Dendritic cell treated with granulocyte-macrophage colony-stimulating factor and Interleukin-4, amounts not matched to agents 40 ng/mL and 50 ng/mL, for 4 days (primary cell): ENCODE measurements at regions not wholly inside any gene's neighbourhood (a gene's known extent, or its start where the extent isn't known, plus 50 kb on each side); places are given as distances from the start of the nearest gene placed in this dataset.

ENCODE experiments used
- H3K27ac Mint-ChIP-seq: one replicate; pipeline ENCODE4 v1.8.0; 2022; ENCODE audit warnings: mild to moderate bottlenecking, mixed read lengths
- H3K27me3 Mint-ChIP-seq: one replicate; pipeline ENCODE4 v1.8.0; 2022; ENCODE audit warnings: mild to moderate bottlenecking, mixed read lengths
- H3K36me3 Mint-ChIP-seq: one replicate; pipeline ENCODE4 v1.8.0; 2022; ENCODE audit warnings: low read depth, mixed read lengths
- H3K4me1 Mint-ChIP-seq: one replicate; pipeline ENCODE4 v1.8.0; 2022; ENCODE audit warnings: low read depth, mixed read lengths
- H3K4me3 Mint-ChIP-seq: one replicate; pipeline ENCODE4 v1.8.0; 2022; ENCODE audit warnings: mild to moderate bottlenecking, moderate library complexity, mixed read lengths
- H3K9me3 Mint-ChIP-seq: one replicate; pipeline ENCODE4 v1.8.0; 2022; ENCODE audit warnings: mixed read lengths
- intact Hi-C: fragments of 100-400 bp; cut with micrococcal nuclease; formaldehyde crosslinking; loops from one replicate; pipeline ENCODE4 v1.15.0; 2022

GRCh38 chr12:22740656-22741355 is 115.8 kb downstream of the ETNK1 start:
- no peaks in the 10 kb centered on the region for H3K36me3 Mint-ChIP-seq
- H3K27me3 Mint-ChIP-seq, result no peaks in the 10 kb centered on the region
- H3K4me3 Mint-ChIP-seq, result no peak overlapping the region

GRCh38 chr12:22743700-22744099 is 118.7 kb downstream of the ETNK1 start:
- Mint-ChIP-seq H3K27me3 (no peaks in the 10 kb centered on the region), H3K36me3 (no peaks in the 10 kb centered on the region), H3K4me1 (no peaks in the 10 kb centered on the region), H3K27ac (no peak overlapping the region), H3K4me3 (no peak overlapping the region), H3K9me3 (no peaks in the 10 kb centered on the region)
- intact Hi-C loops, result no loop called here

More at GRCh38 chr12:22740656-22741355, 115.8 kb downstream of the ETNK1 start:
- Mint-ChIP-seq H3K4me1 (no peaks in the 10 kb centered on the region), H3K27ac (no peak overlapping the region), H3K9me3 (no peaks in the 10 kb centered on the region)
- intact Hi-C loops, result no loop called here

- H3K27ac Mint-ChIP-seq, result no peak overlapping the region
- H3K36me3 Mint-ChIP-seq, result no peaks in the 10 kb centered on the region
- intact Hi-C loops, result no loop called here
- H3K9me3 Mint-ChIP-seq, result no peaks in the 10 kb centered on the region
- H3K27me3 Mint-ChIP-seq, result no peaks in the 10 kb centered on the region
- no peaks in the 10 kb centered on the region for H3K4me1 Mint-ChIP-seq
- no peak overlapping the region for H3K4me3 Mint-ChIP-seq
These were observed 119.2 kb downstream of the ETNK1 start for GRCh38 chr12:22744197-22744596.

DNA sequence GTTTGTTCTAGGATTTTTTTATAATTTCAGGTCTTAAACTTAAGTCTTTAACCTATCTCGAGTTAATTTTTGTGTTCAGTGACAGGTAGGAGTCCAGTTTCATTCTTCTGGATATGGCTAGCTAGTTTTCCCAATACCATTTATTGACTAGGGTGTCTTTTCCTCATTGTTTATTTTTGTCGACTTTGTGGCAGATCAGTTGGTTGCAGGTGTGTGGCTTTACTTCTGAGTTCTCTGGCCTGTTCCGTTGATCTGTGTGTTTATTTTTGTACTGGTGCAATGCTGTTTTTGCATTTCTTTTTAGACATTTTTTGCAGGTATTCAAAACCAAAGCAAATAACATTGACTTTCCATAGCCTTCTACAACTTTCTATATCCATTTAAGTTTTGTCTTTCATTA is 121.7 kb downstream of the ETNK1 start:
- Mint-ChIP-seq H3K27ac (no peak overlapping the region), H3K27me3 (no peaks in the 10 kb centered on the region), H3K4me3 (no peak overlapping the region), H3K4me1 (no peaks in the 10 kb centered on the region), H3K36me3 (no peaks in the 10 kb centered on the region), H3K9me3 (peaks cover 5% of the 10 kb centered on the region)
- intact Hi-C loops, result no loop called here

DNA sequence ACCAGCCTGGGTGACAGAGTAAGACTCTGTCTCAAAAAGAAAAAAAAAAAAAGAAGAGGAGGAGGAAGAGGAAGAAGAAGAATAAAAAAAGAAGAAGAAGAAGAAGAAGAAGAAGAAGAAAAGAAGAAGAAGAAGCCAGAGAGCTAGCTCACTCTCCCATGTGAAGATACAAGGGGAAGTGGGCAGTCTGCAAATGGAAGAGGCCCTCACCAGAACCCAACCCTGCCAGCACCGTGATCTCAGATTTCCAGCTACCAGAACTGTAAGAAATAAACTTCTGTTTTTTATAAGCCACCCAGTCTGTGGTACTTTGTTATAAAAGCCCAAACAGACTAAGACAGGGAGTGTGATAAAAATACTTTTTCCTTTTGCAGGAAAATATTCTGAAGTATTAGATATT is 130.7 kb downstream of the ETNK1 start:
- H3K9me3 Mint-ChIP-seq, result peaks cover 33% of the 10 kb centered on the region
- no peaks in the 10 kb centered on the region for H3K36me3 Mint-ChIP-seq
- H3K4me1 Mint-ChIP-seq, result peaks cover 15% of the 10 kb centered on the region
- no peak overlapping the region for H3K4me3 Mint-ChIP-seq
- H3K27ac Mint-ChIP-seq, result peak overlapping the region; percentile 77
- intact Hi-C loops, result no loop called here
- H3K27me3 Mint-ChIP-seq, result no peaks in the 10 kb centered on the region

- Mint-ChIP-seq H3K36me3 (no peaks in the 10 kb centered on the region), H3K4me1 (peaks cover 10% of the 10 kb centered on the region), H3K4me3 (no peak overlapping the region), H3K27me3 (no peaks in the 10 kb centered on the region), H3K9me3 (peaks cover 8% of the 10 kb centered on the region), H3K27ac (no peak overlapping the region)
- intact Hi-C loops, result no loop called here
These were observed 135.1 kb downstream of the ETNK1 start for GRCh38 chr12:22759769-22760674.

GRCh38 chr12:22765421-22766130 is 140.6 kb downstream of the ETNK1 start:
- Mint-ChIP-seq H3K4me3 (no peak overlapping the region), H3K27me3 (no peaks in the 10 kb centered on the region), H3K27ac (no peak overlapping the region), H3K36me3 (no peaks in the 10 kb centered on the region), H3K9me3 (no peaks in the 10 kb centered on the region), H3K4me1 (no peaks in the 10 kb centered on the region)
- intact Hi-C loops, result no loop called here

DNA sequence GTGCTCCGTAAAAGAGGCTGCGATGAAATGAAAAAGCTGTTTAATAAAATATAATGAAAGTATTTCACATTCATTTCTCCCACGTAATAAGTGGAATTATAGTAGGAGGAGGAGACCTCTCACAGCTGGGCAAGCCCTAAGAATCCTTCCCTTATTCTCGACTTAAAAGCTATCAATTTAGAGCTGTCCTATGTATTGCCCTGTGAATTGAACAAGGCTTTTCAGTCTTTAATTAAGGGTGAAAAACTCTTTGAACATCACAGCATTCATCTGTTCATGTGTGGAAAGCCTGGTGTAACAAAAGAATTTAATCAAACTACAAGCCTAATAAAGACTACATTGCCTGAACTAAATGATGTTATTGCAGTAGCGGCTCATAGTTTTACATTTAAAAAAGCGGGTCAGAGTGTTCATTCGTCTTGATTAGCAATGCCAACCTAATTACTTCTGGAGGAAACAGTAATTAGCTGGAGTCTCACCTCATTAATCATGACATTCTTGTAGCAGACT is 142.0 kb downstream of the ETNK1 start:
- no peaks in the 10 kb centered on the region for H3K36me3 Mint-ChIP-seq
- H3K4me1 Mint-ChIP-seq, result no peaks in the 10 kb centered on the region
- intact Hi-C loops, result no loop called here
- H3K4me3 Mint-ChIP-seq, result no peak overlapping the region
- no peaks in the 10 kb centered on the region for H3K27me3 Mint-ChIP-seq
- H3K9me3 Mint-ChIP-seq, result no peaks in the 10 kb centered on the region
- no peak overlapping the region for H3K27ac Mint-ChIP-seq

- H3K4me1 Mint-ChIP-seq, result no peaks in the 10 kb centered on the region
- H3K27me3 Mint-ChIP-seq, result no peaks in the 10 kb centered on the region
- intact Hi-C loops, result no loop called here
- no peak overlapping the region for H3K27ac Mint-ChIP-seq
- H3K9me3 Mint-ChIP-seq, result peaks cover 27% of the 10 kb centered on the region
- no peaks in the 10 kb centered on the region for H3K36me3 Mint-ChIP-seq
- no peak overlapping the region for H3K4me3 Mint-ChIP-seq
These were observed 156.4 kb downstream of the ETNK1 start for GRCh38 chr12:22781339-22781738.

DNA sequence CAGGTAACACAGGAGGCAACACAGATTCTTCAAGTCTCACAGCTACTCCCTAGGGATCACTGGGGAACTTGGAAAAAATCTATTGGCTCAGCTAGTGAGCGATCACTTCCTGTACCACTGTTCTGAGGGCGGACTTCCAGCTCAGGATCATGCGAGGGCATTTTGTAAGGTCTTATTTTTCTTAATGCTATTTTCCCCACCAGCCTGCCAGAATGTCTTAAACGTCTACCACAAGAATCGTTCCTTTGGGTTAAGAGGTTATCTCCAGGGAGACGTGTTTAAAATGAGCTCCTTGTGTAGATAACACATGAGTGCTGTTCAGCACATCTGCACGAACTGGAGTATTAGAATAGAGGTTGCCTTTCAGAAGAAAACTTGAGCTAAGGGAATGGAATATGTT is 162.6 kb downstream of the ETNK1 start:
- H3K9me3 Mint-ChIP-seq, result peaks cover 10% of the 10 kb centered on the region

DNA sequence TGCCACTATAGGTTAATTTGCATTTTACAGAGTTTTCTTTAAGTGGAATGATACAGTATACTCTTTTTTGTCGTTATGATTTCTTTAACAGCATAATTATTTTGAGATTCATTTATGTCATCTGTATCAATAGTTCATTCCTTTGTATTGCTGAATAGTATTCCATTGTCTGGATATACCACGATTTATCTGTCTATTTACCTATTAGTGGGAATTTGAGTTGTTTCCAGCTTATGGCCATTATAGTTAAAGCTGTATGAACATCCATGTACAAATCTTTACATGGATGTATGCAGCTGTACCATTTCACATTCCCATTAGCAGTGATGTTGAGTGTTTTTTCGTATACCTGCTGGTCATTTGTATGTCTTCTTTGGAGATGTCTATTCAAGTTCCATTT is 163.9 kb downstream of the ETNK1 start:
- Mint-ChIP-seq H3K27me3 (no peaks in the 10 kb centered on the region), H3K9me3 (peaks cover 8% of the 10 kb centered on the region)
- intact Hi-C loops, result no loop called here

More for the DNA sequence above, 162.6 kb downstream of the ETNK1 start:
- no peak overlapping the region for H3K27ac Mint-ChIP-seq
- no peak overlapping the region for H3K4me3 Mint-ChIP-seq
- no peaks in the 10 kb centered on the region for H3K4me1 Mint-ChIP-seq
- H3K36me3 Mint-ChIP-seq, result no peaks in the 10 kb centered on the region
- intact Hi-C loops, result no loop called here
- no peaks in the 10 kb centered on the region for H3K27me3 Mint-ChIP-seq

DNA sequence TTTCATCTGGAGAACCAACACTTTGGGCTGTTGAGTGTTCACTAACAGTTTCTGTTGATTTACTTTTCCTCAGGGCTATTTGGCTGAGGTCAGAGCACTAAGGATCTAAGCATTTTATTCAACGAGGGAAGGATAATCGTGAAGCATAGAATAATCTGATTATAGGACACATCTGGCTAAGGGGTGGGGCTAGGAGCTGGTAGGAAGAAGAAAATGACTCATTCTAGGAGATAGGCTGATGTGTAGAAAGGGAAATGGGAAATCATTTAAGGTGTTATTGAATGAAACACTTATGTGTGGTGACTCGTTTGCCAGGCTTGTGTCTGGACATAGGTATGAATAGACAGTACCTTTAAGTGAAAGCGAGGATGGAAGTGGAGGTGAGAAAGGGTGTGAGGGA is 167.2 kb downstream of the ETNK1 start:
- Mint-ChIP-seq H3K27me3 (no peaks in the 10 kb centered on the region), H3K9me3 (no peaks in the 10 kb centered on the region), H3K27ac (no peak overlapping the region), H3K4me3 (no peak overlapping the region), H3K36me3 (no peaks in the 10 kb centered on the region), H3K4me1 (no peaks in the 10 kb centered on the region)
- intact Hi-C loops, result no loop called here

More for the DNA sequence above, 163.9 kb downstream of the ETNK1 start:
- no peaks in the 10 kb centered on the region for H3K4me1 Mint-ChIP-seq
- H3K4me3 Mint-ChIP-seq, result no peak overlapping the region
- H3K27ac Mint-ChIP-seq, result no peak overlapping the region
- no peaks in the 10 kb centered on the region for H3K36me3 Mint-ChIP-seq

DNA sequence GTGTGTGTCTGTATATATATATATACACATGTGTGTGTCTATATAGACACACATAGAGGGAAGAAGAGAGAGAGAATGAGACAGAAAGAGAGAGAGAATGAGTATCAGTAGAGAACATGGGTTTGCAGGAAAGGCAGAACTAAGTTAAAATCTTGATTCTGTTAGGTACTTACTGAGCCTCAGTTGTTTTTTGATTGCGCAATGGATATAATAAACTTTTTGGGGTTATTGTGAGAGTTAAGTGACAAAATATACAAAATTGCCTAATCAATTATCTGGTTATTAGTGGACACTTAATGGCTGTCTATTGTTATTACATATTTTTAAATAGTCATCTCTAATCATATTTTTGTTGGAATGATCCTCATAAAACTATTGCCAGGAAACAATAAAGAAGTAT is 169.0 kb downstream of the ETNK1 start:
- no peaks in the 10 kb centered on the region for H3K4me1 Mint-ChIP-seq
- no peaks in the 10 kb centered on the region for H3K27me3 Mint-ChIP-seq
- intact Hi-C loops, result no loop called here
- no peak overlapping the region for H3K4me3 Mint-ChIP-seq
- no peaks in the 10 kb centered on the region for H3K9me3 Mint-ChIP-seq
- H3K27ac Mint-ChIP-seq, result no peak overlapping the region
- H3K36me3 Mint-ChIP-seq, result no peaks in the 10 kb centered on the region
